AG08396 (cell line): ENCODE measurements at regions not wholly inside any gene's neighbourhood (a gene's known extent, or its start where the extent isn't known, plus 50 kb on each side); places are given as distances from the start of the nearest gene placed in this dataset.
"Not testable (repeated sequence)": the region's sequence is repeated elsewhere in the genome, so short reads cannot be mapped to it uniquely, and the experiment has no call there.

Source experiments
- DNase-seq: peaks from one replicate; pipeline ENCODE4 v3.0.0; 2012; ENCODE audit warnings: low spot score, mixed read lengths

- DNase-seq = no peak
Measured at GRCh38 chr7:66539902-66540375, 88.7 kb upstream of the KCTD7 start.

- DNase-seq = no peak
Measured at GRCh38 chr7:66542049-66542448, 86.6 kb upstream of the KCTD7 start.

GRCh38 chr7:66542528-66543269 is 86.0 kb upstream of the KCTD7 start:
- DNase-seq = no peak

GRCh38 chr7:66549466-66549865 is 79.2 kb upstream of the KCTD7 start:
- no peak for DNase-seq

- DNase-seq = no peak
Measured at GRCh38 chr7:66553001-66553400, 75.7 kb upstream of the KCTD7 start.

- not testable (repeated sequence) for DNase-seq
Measured at GRCh38 chr7:66553675-66554074, 75.0 kb upstream of the KCTD7 start.

- DNase-seq = not testable (repeated sequence)
Measured at GRCh38 chr7:66554291-66554690, 74.4 kb upstream of the KCTD7 start.

GRCh38 chr7:66554842-66555430 is 73.7 kb upstream of the KCTD7 start:
- DNase-seq = not testable (repeated sequence)

- no peak for DNase-seq
Measured at GRCh38 chr7:66556177-66556548, 72.5 kb upstream of the KCTD7 start.

- no peak for DNase-seq
Measured at GRCh38 chr7:66556549-66557213, 72.0 kb upstream of the KCTD7 start.

- peak; percentile 84 for DNase-seq
Measured at GRCh38 chr7:66557214-66558200, 71.2 kb upstream of the KCTD7 start.

- DNase-seq = no peak
Measured at GRCh38 chr7:66558201-66558641, 70.5 kb upstream of the KCTD7 start.

- DNase-seq = no peak
Measured at GRCh38 chr7:66558660-66559465, 69.8 kb upstream of the KCTD7 start.

GRCh38 chr7:66564045-66564444 is 64.6 kb upstream of the KCTD7 start:
- DNase-seq = no peak

GRCh38 chr7:66570179-66570578 is 58.5 kb upstream of the KCTD7 start:
- DNase-seq = not testable (repeated sequence)

- DNase-seq = no peak
Measured at GRCh38 chr7:66571568-66571967, 57.1 kb upstream of the KCTD7 start.

GRCh38 chr7:66573782-66574495 is 54.7 kb upstream of the KCTD7 start:
- not testable (repeated sequence) for DNase-seq

GRCh38 chr7:66574768-66575167 is 53.9 kb upstream of the KCTD7 start:
- DNase-seq = not testable (repeated sequence)

- DNase-seq = no peak
Measured at GRCh38 chr7:66575398-66575797, 53.3 kb upstream of the KCTD7 start.

GRCh38 chr7:66576646-66577045 is 52.0 kb upstream of the KCTD7 start:
- DNase-seq = no peak
